WTC11 (cell line): ENCODE measurements at regions not wholly inside any gene's neighbourhood (a gene's known extent, or its start where the extent isn't known, plus 50 kb on each side); places are given as distances from the start of the nearest gene placed in this dataset.

Experiments used
- ATF1 ChIP-seq: sonication (generic); formaldehyde crosslinking; IDR thresholded peaks from 2 replicates; pipeline ENCODE4 v1.8.1; 2023; ENCODE audit warnings: mild to moderate bottlenecking, moderate library complexity, missing genetic modification reagents
- ATF3 ChIP-seq: sonication (generic); formaldehyde crosslinking; conservative IDR thresholded peaks from 2 replicates; pipeline ENCODE4 v1.8.1; 2022; ENCODE audit warnings: mild to moderate bottlenecking, missing genetic modification reagents
- CTCF ChIP-seq: fragments of 200-600 bp; IDR thresholded peaks from 2 replicates; pipeline ENCODE4 v1.8.0; 2022; ENCODE audit warnings: antibody characterized with exemption
- E2F4 ChIP-seq: sonication (generic); formaldehyde crosslinking; IDR thresholded peaks from 2 replicates; pipeline ENCODE4 v1.8.1; 2022; ENCODE audit warnings: low read depth, mild to moderate bottlenecking, moderate library complexity, missing genetic modification reagents, borderline replicate concordance
- GTF2I ChIP-seq: fragments of 250-450 bp; sonication (Bioruptor Pico); conservative IDR thresholded peaks from 2 replicates; pipeline ENCODE4 v1.4.0; 2021; ENCODE audit warnings: mild to moderate bottlenecking
- HMGA2 ChIP-seq: fragments of 250-450 bp; sonication (Bioruptor Pico); IDR thresholded peaks from 2 replicates; pipeline ENCODE4 v1.4.0; 2021; ENCODE audit warnings: mild to moderate bottlenecking, moderate library complexity
- HMGXB4 ChIP-seq: sonication (generic); formaldehyde crosslinking; IDR thresholded peaks from 2 replicates; pipeline ENCODE4 v1.8.1; 2023; ENCODE audit warnings: mild to moderate bottlenecking, moderate library complexity, missing genetic modification reagents
- NFYB ChIP-seq: sonication (generic); formaldehyde crosslinking; conservative IDR thresholded peaks from 2 replicates; pipeline ENCODE4 v1.8.0; 2022; ENCODE audit warnings: low read depth, missing genetic modification reagents
- RELA ChIP-seq: sonication (generic); formaldehyde crosslinking; IDR thresholded peaks from 2 replicates; pipeline ENCODE4 v1.8.1; 2022; ENCODE audit warnings: missing genetic modification reagents, mild to moderate bottlenecking, borderline replicate concordance
- TCF7 ChIP-seq: sonication (generic); formaldehyde crosslinking; IDR thresholded peaks from 2 replicates; pipeline ENCODE4 v1.8.0; 2022; ENCODE audit warnings: mild to moderate bottlenecking, low read depth, missing genetic modification reagents, moderate library complexity
- ZNF232 ChIP-seq: sonication (generic); formaldehyde crosslinking; IDR thresholded peaks from 2 replicates; pipeline ENCODE4 v1.8.0; 2022; ENCODE audit warnings: mild to moderate bottlenecking, missing genetic modification reagents
- ZNF317 ChIP-seq: sonication (generic); formaldehyde crosslinking; IDR thresholded peaks from 2 replicates; pipeline ENCODE4 v1.8.1; 2023; ENCODE audit warnings: low read depth, mild to moderate bottlenecking, moderate library complexity, missing genetic modification reagents, borderline replicate concordance

GRCh38 chr1:75999034-75999433 is 66.8 kb upstream of the ASB17 start:
- TF ChIP-seq ATF3 (CRISPR knock-in tag) (no peak), CTCF (no peak), GTF2I (no peak), RELA (CRISPR knock-in tag) (no peak), ZNF317 (no peak), ZNF232 (CRISPR knock-in tag) (no peak), HMGXB4 (CRISPR knock-in tag) (no peak), TCF7 (CRISPR knock-in tag) (no peak), NFYB (CRISPR knock-in tag) (no peak), HMGA2 (CRISPR knock-in tag) (no peak), E2F4 (no peak), ATF1 (CRISPR knock-in tag) (no peak)
